GM12878 (cell line): ENCODE measurements at regions not wholly inside any gene's neighbourhood (a gene's known extent, or its start where the extent isn't known, plus 50 kb on each side); places are given as distances from the start of the nearest gene placed in this dataset.

Experiments
- ESRRA ChIP-seq: IDR thresholded peaks from 2 replicates; pipeline ENCODE4 v1.6.1; 2012; ENCODE audit warnings: mild to moderate bottlenecking, low read length, improper control_type of control experiment
- EZH2 ChIP-seq: IDR thresholded peaks from 2 replicates; pipeline ENCODE4 v1.6.1; 2012; ENCODE audit warnings: low read depth, mild to moderate bottlenecking, control low read depth, inconsistent platforms, low read length, borderline replicate concordance; ENCODE audit not compliant: control insufficient read depth
- MYC ChIP-seq: IDR thresholded peaks from 2 replicates; pipeline ENCODE4 v1.6.1; 2011; ENCODE audit warnings: mild to moderate bottlenecking, low read length, moderate library complexity, inconsistent platforms; ENCODE audit not compliant: insufficient read depth, insufficient replicate concordance, insufficient read length, severe bottlenecking
- TAF1 ChIP-seq: IDR thresholded peaks from 2 replicates; pipeline ENCODE4 v1.6.1; 2011; ENCODE audit warnings: mild to moderate bottlenecking, low read depth, low read length, borderline replicate concordance

GRCh38 chr9:99472916-99473245 lies 250.8 kb downstream of the SEC61B start:
- no peak for TF ChIP-seq MYC
- TF ChIP-seq TAF1: no peak
- TF ChIP-seq ESRRA: no peak
- TF ChIP-seq EZH2: no peak
